AG10803 (cell line): ENCODE measurements at regions not wholly inside any gene's neighbourhood (a gene's known extent, or its start where the extent isn't known, plus 50 kb on each side); places are given as distances from the start of the nearest gene placed in this dataset.

ENCODE experiments used
- DNase-seq: peaks from one replicate; pipeline ENCODE4 v3.0.0; 2010; ENCODE audit warnings: low read depth
- H3K4me3 ChIP-seq: 2 replicates; pipeline ENCODE4 v1.5.1; 2011; ENCODE audit warnings: mild to moderate bottlenecking, low read length, control low read depth
- TF ChIP-seq, protein P1 (sequence below): conservative IDR thresholded peaks from 2 replicates; pipeline ENCODE4 v1.5.1; 2011; ENCODE audit warnings: mild to moderate bottlenecking, low read length, control low read depth, inconsistent platforms

DNA sequence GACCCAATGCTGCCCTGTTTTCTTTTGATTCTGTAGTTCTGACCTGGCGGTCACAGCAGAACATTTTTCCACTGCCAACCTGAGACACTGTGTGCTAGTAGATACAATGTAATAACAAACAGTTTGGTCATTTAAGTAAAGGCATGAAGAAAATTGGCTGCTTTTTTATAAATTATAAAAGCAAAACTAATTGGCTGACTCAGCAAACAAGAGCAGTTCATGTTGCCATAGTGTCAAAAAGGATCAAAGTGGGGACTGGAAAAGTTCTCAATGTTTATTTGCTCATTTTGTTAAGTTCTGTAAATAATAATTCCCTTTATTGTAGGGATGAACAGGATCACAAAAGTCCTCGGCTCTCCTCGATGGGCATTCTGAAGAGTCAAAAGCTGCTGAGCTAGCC is 599.5 kb downstream of the PKHD1 start:
- TF ChIP-seq, protein P1, sequence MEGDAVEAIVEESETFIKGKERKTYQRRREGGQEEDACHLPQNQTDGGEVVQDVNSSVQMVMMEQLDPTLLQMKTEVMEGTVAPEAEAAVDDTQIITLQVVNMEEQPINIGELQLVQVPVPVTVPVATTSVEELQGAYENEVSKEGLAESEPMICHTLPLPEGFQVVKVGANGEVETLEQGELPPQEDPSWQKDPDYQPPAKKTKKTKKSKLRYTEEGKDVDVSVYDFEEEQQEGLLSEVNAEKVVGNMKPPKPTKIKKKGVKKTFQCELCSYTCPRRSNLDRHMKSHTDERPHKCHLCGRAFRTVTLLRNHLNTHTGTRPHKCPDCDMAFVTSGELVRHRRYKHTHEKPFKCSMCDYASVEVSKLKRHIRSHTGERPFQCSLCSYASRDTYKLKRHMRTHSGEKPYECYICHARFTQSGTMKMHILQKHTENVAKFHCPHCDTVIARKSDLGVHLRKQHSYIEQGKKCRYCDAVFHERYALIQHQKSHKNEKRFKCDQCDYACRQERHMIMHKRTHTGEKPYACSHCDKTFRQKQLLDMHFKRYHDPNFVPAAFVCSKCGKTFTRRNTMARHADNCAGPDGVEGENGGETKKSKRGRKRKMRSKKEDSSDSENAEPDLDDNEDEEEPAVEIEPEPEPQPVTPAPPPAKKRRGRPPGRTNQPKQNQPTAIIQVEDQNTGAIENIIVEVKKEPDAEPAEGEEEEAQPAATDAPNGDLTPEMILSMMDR, result no peak
- no peak overlapping the region for H3K4me3 ChIP-seq
- no peak for DNase-seq

DNA sequence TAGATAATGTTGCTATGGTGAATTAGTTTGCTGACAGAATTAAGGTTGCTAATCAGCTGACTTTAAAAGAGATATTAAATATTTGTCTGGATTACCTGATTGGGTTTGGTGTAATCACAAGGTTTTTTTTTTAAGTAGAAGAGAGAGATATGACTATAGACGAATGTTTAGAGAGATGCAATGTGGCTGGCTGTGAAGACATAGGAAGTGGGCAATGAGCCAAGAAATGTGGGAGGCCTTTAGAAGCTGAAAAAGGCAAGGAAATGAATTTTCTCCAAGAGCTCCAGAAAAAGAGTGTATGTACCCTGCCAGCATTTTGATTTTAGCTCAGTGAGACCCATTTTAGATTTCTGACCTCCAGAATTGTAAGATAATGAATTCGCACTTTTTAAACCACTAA is 598.3 kb downstream of the PKHD1 start:
- no peak for DNase-seq
- H3K4me3 ChIP-seq, result no peak overlapping the region
- TF ChIP-seq, protein P1, result no peak

DNA sequence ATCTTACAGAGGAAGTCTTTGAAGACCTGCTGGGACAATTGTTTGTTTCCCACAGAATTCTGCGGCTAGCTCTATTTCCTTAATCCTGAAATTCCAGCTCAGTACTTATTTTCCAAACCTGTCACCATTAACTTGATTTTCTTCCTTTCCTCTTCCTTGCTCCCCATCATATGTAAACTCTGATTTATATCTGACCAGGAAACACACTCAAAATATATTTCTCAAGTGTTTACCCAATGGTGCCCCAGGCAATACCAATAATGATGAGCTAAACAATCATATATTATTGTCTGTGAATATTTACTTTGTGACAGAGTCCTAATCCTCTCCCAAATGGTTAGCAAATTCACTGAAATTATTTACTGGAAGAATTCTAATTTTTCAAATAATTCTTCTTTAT is 597.3 kb downstream of the PKHD1 start:
- no peak overlapping the region for H3K4me3 ChIP-seq

DNA sequence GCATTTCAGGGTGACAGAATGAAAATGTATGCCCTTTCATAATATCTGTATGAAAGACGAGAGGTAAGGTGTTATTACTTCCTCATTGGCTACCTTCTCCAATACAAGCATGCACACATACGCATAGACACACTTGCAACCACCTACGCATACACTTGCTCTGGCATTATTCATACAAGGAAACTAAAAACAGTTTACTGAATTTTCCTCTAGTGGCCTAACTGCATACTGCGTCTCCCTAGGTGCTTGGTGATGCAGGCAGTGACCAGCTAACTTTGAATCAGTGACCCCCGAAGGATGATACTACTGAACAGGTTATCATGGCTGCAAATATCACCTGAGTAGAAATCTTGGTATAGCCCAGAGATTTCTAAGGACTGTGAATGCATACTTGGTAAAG is 593.1 kb downstream of the PKHD1 start:
- no peak for DNase-seq
- H3K4me3 ChIP-seq, result no peak overlapping the region
- TF ChIP-seq, protein P1, result no peak

More for the DNA sequence above, 597.3 kb downstream of the PKHD1 start:
- DNase-seq, result no peak
- TF ChIP-seq, protein P1, result no peak

DNA sequence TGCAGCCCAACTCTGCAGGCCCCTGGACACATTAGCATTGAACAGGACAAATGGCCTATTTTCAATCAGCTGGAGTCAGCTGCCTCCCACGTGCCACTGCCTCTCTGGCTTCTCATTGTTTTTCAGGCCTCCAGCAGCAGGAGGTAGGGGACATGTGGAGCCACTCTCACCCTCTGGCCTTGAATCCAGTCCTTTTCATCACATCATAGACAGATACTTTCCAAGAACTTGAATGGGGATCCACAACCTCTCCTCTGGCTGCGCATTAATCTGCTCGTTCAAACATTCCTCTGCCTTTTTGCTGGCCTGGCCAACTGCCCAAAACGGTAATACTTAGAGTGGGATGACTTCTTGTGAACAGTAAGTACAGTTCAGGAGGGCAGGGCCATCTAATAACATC is 592.3 kb downstream of the PKHD1 start:
- H3K4me3 ChIP-seq, result no peak overlapping the region
- DNase-seq, result no peak
- TF ChIP-seq, protein P1, result no peak

DNA sequence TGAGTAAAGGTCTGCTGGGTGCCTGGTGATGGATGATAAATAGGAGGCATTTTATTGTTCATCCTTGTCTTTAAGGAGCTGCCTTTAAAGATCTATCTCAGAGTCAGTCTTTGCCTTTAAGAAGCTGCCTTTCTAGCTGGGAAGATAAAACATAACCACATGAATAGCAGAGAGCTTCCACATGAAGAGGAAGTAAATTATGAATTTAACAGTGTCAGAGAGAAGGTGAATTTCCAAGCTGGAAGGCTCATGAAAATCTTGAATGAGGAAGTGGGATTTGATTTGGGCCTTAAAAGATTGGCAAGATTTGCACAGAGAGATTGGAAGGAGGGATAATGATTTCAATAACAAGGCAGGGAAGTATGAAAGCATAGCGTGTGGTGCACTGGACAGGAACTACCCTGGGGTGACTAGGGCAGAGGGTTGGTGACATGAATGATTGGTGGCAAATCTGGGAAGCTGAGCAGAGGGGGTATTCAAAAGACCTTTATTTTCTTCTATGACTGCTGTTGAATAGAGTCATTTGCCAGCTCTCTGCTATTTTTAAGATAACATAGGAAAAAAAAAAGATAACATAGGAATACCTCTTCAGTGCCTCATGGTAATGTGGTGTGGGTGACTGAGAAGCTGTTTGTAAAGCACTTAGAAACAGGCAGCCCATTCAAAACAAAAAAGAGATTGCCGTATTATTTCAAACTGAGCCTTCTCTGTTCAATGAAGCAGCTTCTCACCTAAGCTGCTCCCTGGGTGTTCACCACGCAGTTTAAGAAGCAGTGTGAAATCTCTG is 591.6 kb downstream of the PKHD1 start:
- DNase-seq, result no peak
- TF ChIP-seq, protein P1, result no peak

DNA sequence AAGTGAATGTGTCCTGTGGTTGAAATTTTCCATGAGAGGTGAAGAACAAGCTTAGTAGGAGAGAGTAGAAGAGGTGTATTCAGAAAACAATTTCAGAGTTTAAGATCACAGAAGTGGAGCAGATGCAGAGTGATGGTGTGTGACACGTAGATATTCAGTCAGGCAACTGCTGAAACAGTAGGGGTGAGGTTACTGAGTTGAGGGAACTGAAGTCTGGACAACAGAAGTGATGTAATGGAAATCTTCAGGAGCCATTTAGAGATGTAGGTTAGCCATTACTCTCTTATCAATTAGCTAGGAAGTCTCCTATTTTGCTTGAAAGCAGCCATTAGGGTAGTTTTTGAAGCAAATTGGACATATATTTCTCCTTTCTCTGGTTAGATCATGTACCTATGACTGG is 584.4 kb downstream of the PKHD1 start:
- TF ChIP-seq, protein P1, result no peak
- no peak overlapping the region for H3K4me3 ChIP-seq
- no peak for DNase-seq

More for the DNA sequence above, 591.6 kb downstream of the PKHD1 start:
- H3K4me3 ChIP-seq, result no peak overlapping the region
